DND-41 (cell line): ENCODE measurements at regions not wholly inside any gene's neighbourhood (a gene's known extent, or its start where the extent isn't known, plus 50 kb on each side); places are given as distances from the start of the nearest gene placed in this dataset.

ENCODE experiments used
- ATAC-seq: fragments of 200-7000 bp; cut with Tn5 transposase; 3 replicates; pipeline ENCODE4 v1.9.1; 2021; ENCODE audit warnings: low read depth; ENCODE audit not compliant: insufficient read depth
- DNase-seq: peaks from one replicate; pipeline ENCODE4 v3.0.0-alpha.2; 2020
- H2AFZ ChIP-seq: 2 replicates; pipeline ENCODE4 v1.6.0; 2012; ENCODE audit warnings: low read depth, low read length
- H3K27ac ChIP-seq: 2 replicates; pipeline ENCODE4 v1.5.1; 2012; ENCODE audit warnings: low read length, inconsistent platforms
- H3K27me3 ChIP-seq: fragments of 200-600 bp; sonication (generic); 2 replicates; pipeline ENCODE4 v1.6.0; 2012; ENCODE audit warnings: low read length, mild to moderate bottlenecking, inconsistent platforms; ENCODE audit not compliant: insufficient read depth, poor library complexity
- H3K36me3 ChIP-seq: 2 replicates; pipeline ENCODE4 v1.5.1; 2012; ENCODE audit warnings: low read length, inconsistent platforms; ENCODE audit not compliant: insufficient read depth
- H3K4me1 ChIP-seq: 2 replicates; pipeline ENCODE4 v1.5.1; 2012; ENCODE audit warnings: mild to moderate bottlenecking, low read length; ENCODE audit not compliant: insufficient read depth
- H3K4me2 ChIP-seq: 2 replicates; pipeline ENCODE4 v1.6.0; 2012; ENCODE audit warnings: mild to moderate bottlenecking, moderate library complexity, low read length, inconsistent platforms; ENCODE audit not compliant: insufficient read depth
- H3K4me3 ChIP-seq, 2 experiments: fragments of 200-600 bp in 1 of 2; shearing (Covaris generic) in 1 of 2; 2 replicates each; pipeline ENCODE4 v1.5.1; 2012 to 2016; ENCODE audit warnings: inconsistent platforms in 2 of 2, low read length in 2 of 2, mild to moderate bottlenecking in 2 of 2, low read depth in 1 of 2, moderate library complexity in 1 of 2
- H3K79me2 ChIP-seq: 2 replicates; pipeline ENCODE4 v1.6.0; 2012; ENCODE audit warnings: low read length, inconsistent platforms; ENCODE audit not compliant: insufficient read depth
- H3K9ac ChIP-seq: 2 replicates; pipeline ENCODE4 v1.6.0; 2012; ENCODE audit warnings: low read depth, mild to moderate bottlenecking, inconsistent platforms, low read length, moderate library complexity
- H3K9me3 ChIP-seq: 2 replicates; pipeline ENCODE4 v1.5.1; 2012; ENCODE audit warnings: low read length, moderate library complexity, mild to moderate bottlenecking, inconsistent platforms; ENCODE audit not compliant: insufficient read depth, severe bottlenecking
- H4K20me1 ChIP-seq: 2 replicates; pipeline ENCODE4 v1.6.0; 2012; ENCODE audit warnings: low read length; ENCODE audit not compliant: insufficient read depth
- CTCF ChIP-seq: IDR thresholded peaks from 2 replicates; pipeline ENCODE4 v1.5.1; 2012; ENCODE audit warnings: borderline replicate concordance, low read length, moderate library complexity, mild to moderate bottlenecking; ENCODE audit not compliant: poor library complexity, severe bottlenecking; ENCODE audit errors: extremely low read depth
- EZH2 ChIP-seq: IDR thresholded peaks from 3 replicates; pipeline ENCODE4 v1.6.1; 2012; ENCODE audit warnings: borderline replicate concordance, low read depth, mild to moderate bottlenecking, moderate library complexity, low read length, inconsistent platforms; ENCODE audit not compliant: severe bottlenecking

- H3K27me3 ChIP-seq: no peaks in the 10 kb centered on the region
- no peak overlapping the region for H3K27ac ChIP-seq
- H3K4me3 ChIP-seq: no peak overlapping the region
- H3K9me3 ChIP-seq: no peaks in the 10 kb centered on the region
- H4K20me1 ChIP-seq: peaks cover 3% of the 10 kb centered on the region; the same call in 1 of the 2 replicates
- no peak for DNase-seq
- no peak for TF ChIP-seq CTCF
- no peak for TF ChIP-seq EZH2
- ATAC-seq: no peak
- H3K36me3 ChIP-seq: no peaks in the 10 kb centered on the region
- no peak overlapping the region for H2AFZ ChIP-seq
- H3K9ac ChIP-seq: no peak overlapping the region
- H3K79me2 ChIP-seq: no peaks in the 10 kb centered on the region
- no peaks in the 10 kb centered on the region for H3K4me1 ChIP-seq
- no peak overlapping the region for H3K4me2 ChIP-seq
These were observed 101.6 kb upstream of the RTL6 start for GRCh38 chr22:44599500-44600140.

- Histone ChIP-seq H3K4me2 (no peak overlapping the region), H2AFZ (no peak overlapping the region), H3K27me3 (no peaks in the 10 kb centered on the region), H3K9ac (no peak overlapping the region), H3K4me1 (no peaks in the 10 kb centered on the region), H3K27ac (no peak overlapping the region), H3K79me2 (no peaks in the 10 kb centered on the region), H4K20me1 (peaks cover 3% of the 10 kb centered on the region; the same call in 1 of the 2 replicates), H3K9me3 (no peaks in the 10 kb centered on the region), H3K4me3 (no peak overlapping the region), H3K36me3 (no peaks in the 10 kb centered on the region)
- DNase-seq: no peak
- no peak for ATAC-seq
- TF ChIP-seq EZH2: no peak
- TF ChIP-seq CTCF: no peak
These were observed 101.1 kb upstream of the RTL6 start for GRCh38 chr22:44599084-44599483.

GRCh38 chr22:44597616-44598015 lies 99.6 kb upstream of the RTL6 start:
- Histone ChIP-seq H3K36me3 (no peaks in the 10 kb centered on the region), H3K4me3 (no peak overlapping the region), H3K9me3 (no peaks in the 10 kb centered on the region), H3K79me2 (no peaks in the 10 kb centered on the region), H3K4me2 (no peak overlapping the region), H3K4me1 (no peaks in the 10 kb centered on the region), H3K27ac (no peak overlapping the region), H2AFZ (no peak overlapping the region), H3K9ac (no peak overlapping the region), H4K20me1 (peaks cover 3% of the 10 kb centered on the region; the same call in 1 of the 2 replicates), H3K27me3 (no peaks in the 10 kb centered on the region)
- TF ChIP-seq CTCF (no peak), EZH2 (no peak)
- ATAC-seq (no peak), DNase-seq (no peak)
